Chondrocyte (in vitro differentiated cells): ENCODE measurements at regions not wholly inside any gene's neighbourhood (a gene's known extent, or its start where the extent isn't known, plus 50 kb on each side); places are given as distances from the start of the nearest gene placed in this dataset.

Source experiments
- DNase-seq: peaks from one replicate; pipeline ENCODE4 v3.0.0; 2021; ENCODE audit warnings: mixed read lengths, low spot score
- H3K27ac Mint-ChIP-seq: one replicate; pipeline ENCODE4 v1.8.0; 2021; ENCODE audit warnings: mild to moderate bottlenecking, moderate library complexity, mixed read lengths; ENCODE audit not compliant: unreplicated experiment
- H3K27me3 Mint-ChIP-seq: 2 replicates; pipeline ENCODE4 v1.8.0; 2021; ENCODE audit warnings: low read depth, mixed read lengths
- H3K36me3 Mint-ChIP-seq: 2 replicates; pipeline ENCODE4 v1.8.0; 2021; ENCODE audit warnings: low read depth, mixed read lengths
- H3K4me1 Mint-ChIP-seq: 2 replicates; pipeline ENCODE4 v1.8.0; 2021; ENCODE audit warnings: low read depth, mild to moderate bottlenecking, mixed read lengths
- H3K4me3 Mint-ChIP-seq: one replicate; pipeline ENCODE4 v1.8.0; 2021; ENCODE audit warnings: mild to moderate bottlenecking, moderate library complexity, mixed read lengths; ENCODE audit not compliant: unreplicated experiment
- H3K9me3 Mint-ChIP-seq: 2 replicates; pipeline ENCODE4 v1.8.0; 2021; ENCODE audit warnings: low read depth, mixed read lengths
- TF ChIP-seq, protein P1 (sequence below): fragments of 200-600 bp; sonication (generic); IDR thresholded peaks from 2 replicates; pipeline ENCODE4 v1.5.0; 2021; ENCODE audit warnings: antibody characterized with exemption, mild to moderate bottlenecking, moderate library complexity

DNA sequence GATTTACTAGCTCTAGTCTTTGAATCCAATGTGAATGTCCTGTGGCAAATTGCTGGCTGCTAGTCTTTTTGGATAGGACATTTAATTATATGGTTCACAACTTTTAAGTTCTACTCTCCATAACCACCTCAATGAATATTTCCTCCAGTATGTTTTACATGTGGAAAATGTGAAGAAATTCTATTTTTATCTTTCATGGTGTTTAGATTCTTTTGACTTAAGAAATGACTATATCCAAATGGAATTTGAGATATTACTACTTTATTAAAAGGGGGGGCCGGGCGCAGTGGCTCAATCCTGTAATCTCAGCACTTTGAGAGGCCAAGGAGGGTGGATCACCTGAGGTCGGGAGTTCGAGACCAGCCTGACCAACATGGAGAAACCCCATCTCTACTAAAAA, 202.0 kb downstream of the ARL4A start:
- TF ChIP-seq, protein P1, sequence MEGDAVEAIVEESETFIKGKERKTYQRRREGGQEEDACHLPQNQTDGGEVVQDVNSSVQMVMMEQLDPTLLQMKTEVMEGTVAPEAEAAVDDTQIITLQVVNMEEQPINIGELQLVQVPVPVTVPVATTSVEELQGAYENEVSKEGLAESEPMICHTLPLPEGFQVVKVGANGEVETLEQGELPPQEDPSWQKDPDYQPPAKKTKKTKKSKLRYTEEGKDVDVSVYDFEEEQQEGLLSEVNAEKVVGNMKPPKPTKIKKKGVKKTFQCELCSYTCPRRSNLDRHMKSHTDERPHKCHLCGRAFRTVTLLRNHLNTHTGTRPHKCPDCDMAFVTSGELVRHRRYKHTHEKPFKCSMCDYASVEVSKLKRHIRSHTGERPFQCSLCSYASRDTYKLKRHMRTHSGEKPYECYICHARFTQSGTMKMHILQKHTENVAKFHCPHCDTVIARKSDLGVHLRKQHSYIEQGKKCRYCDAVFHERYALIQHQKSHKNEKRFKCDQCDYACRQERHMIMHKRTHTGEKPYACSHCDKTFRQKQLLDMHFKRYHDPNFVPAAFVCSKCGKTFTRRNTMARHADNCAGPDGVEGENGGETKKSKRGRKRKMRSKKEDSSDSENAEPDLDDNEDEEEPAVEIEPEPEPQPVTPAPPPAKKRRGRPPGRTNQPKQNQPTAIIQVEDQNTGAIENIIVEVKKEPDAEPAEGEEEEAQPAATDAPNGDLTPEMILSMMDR: no peak
- Mint-ChIP-seq H3K27me3 (no peaks in the 10 kb centered on the region), H3K36me3 (no peaks in the 10 kb centered on the region), H3K4me1 (peaks cover 28% of the 10 kb centered on the region), H3K27ac (peak overlapping the region; percentile 87), H3K9me3 (peaks cover 3% of the 10 kb centered on the region), H3K4me3 (no peak overlapping the region)
- DNase-seq: no peak

DNA sequence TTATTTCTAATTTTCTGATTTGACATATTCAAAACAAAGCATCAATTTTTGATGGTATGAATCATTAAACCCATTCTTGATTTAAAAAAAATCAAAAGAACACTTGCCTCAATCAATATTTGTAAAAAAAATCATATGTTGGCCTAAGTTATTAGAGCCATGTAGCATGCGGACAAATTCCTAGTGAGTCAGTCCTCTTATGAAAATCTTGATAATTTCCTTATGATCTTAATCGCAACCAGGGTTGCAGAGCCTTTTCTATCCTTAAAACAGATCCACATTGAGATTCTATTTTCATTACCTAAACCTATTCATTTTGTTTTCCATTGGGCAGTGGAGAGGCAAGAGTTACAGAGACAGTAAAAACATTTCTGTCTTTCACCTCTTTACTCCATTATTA, 203.2 kb downstream of the ARL4A start:
- Mint-ChIP-seq H3K4me3 (no peak overlapping the region), H3K27ac (no peak overlapping the region), H3K9me3 (peaks cover 3% of the 10 kb centered on the region), H3K4me1 (peaks cover 17% of the 10 kb centered on the region), H3K27me3 (no peaks in the 10 kb centered on the region), H3K36me3 (no peaks in the 10 kb centered on the region)
- TF ChIP-seq, protein P1: no peak
- DNase-seq: no peak

DNA sequence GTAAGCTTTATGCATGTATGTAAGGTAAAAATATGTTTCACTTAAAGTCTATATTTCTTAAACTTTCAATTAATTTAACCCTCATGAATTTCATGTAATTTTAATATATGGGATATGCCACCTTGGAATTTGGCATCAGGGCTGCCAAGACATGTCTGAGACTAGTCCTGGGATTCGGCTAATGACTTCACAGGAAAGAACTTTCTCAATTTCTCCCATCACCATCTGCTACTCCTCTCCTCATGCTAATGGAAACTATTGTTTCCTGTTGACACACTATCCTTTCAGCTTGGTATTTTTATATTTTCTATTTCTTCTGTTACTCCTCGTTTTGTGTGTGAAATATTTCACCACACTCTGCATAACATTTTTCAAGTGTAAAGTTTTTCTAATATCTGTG, 205.9 kb downstream of the ARL4A start:
- no peaks in the 10 kb centered on the region for H3K36me3 Mint-ChIP-seq
- H3K4me3 Mint-ChIP-seq: no peak overlapping the region

DNA sequence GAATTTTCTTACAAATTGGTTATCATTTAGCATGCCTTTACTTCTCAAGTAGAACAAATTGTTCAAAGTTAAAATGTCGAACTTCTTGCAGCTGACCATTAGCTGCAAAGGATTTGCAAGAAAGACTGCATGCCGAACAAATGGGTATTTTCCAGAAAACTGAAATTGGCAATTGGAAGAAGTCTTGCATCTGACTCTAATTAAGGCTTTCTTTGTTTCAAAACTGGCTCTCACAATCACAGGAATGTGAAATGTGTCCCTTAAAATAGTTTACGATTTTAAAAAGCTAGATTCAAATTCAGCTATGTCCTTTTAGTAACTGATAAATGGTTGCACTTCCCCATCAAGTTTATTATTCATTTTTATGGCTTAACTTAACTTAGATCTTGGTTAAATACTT, 207.9 kb downstream of the ARL4A start:
- Mint-ChIP-seq H3K9me3 (no peaks in the 10 kb centered on the region), H3K27ac (no peak overlapping the region), H3K4me3 (no peak overlapping the region), H3K36me3 (no peaks in the 10 kb centered on the region), H3K4me1 (peaks cover 4% of the 10 kb centered on the region), H3K27me3 (no peaks in the 10 kb centered on the region)
- TF ChIP-seq, protein P1: no peak
- no peak for DNase-seq

More for the DNA sequence above, 205.9 kb downstream of the ARL4A start:
- Mint-ChIP-seq H3K9me3 (peaks cover 3% of the 10 kb centered on the region), H3K27me3 (no peaks in the 10 kb centered on the region), H3K4me1 (peaks cover 17% of the 10 kb centered on the region), H3K27ac (no peak overlapping the region)
- DNase-seq: no peak
- TF ChIP-seq, protein P1: no peak

DNA sequence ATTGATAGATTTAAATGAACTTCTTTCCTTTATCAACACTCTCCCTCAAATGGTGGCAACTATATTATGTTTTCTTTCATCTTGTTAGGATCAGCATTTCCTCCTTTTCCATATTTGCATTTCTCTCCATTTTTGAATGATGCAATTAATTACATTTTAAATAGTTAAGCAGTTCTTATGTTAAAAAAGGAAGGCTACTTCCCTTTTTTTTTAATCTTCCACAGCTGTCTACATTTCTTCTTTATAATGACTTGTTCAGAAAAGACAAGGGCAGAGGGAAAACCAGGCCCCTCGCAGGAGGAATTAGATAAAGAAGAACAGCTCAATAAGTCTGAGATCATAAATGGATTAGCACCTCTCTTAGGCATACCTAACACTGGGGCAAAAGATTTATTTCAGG, 208.9 kb downstream of the ARL4A start:
- H3K27me3 Mint-ChIP-seq: no peaks in the 10 kb centered on the region
- peaks cover 6% of the 10 kb centered on the region for H3K4me1 Mint-ChIP-seq
- no peaks in the 10 kb centered on the region for H3K36me3 Mint-ChIP-seq
- DNase-seq: no peak
- TF ChIP-seq, protein P1: no peak
- H3K4me3 Mint-ChIP-seq: no peak overlapping the region
- no peaks in the 10 kb centered on the region for H3K9me3 Mint-ChIP-seq
- H3K27ac Mint-ChIP-seq: no peak overlapping the region
